Activated CD4-positive, alpha-beta memory T cell treated with anti-CD3 and anti-CD28 coated beads for 36 hours (primary cell): ENCODE measurements at regions not wholly inside any gene's neighbourhood (a gene's known extent, or its start where the extent isn't known, plus 50 kb on each side); places are given as distances from the start of the nearest gene placed in this dataset.

Experiments
- CTCF ChIA-PET: fragments of 350-600 bp; sonication (Branson Sonifier 250); formaldehyde crosslinking; loops from one replicate; lab custom pipeline; 2021; ENCODE audit warnings: antibody characterized with exemption, inconsistent platforms; lab: Charles Lee
- POLR2A ChIA-PET: fragments of 350-600 bp; sonication (Branson Sonifier 250); formaldehyde crosslinking; loops from one replicate; lab custom pipeline; 2021; ENCODE audit warnings: antibody characterized with exemption; lab: Charles Lee
- DNase-seq: peaks from one replicate; pipeline ENCODE4 v3.0.0-alpha.2; 2020
- H3K27ac Mint-ChIP-seq: one replicate; pipeline ENCODE4 v1.8.0; 2021; ENCODE audit warnings: mixed read lengths
- H3K27me3 Mint-ChIP-seq: one replicate; pipeline ENCODE4 v1.8.0; 2021; ENCODE audit warnings: mixed read lengths
- H3K36me3 Mint-ChIP-seq: one replicate; pipeline ENCODE4 v1.8.0; 2021; ENCODE audit warnings: mixed read lengths
- H3K4me1 Mint-ChIP-seq: one replicate; pipeline ENCODE4 v1.8.0; 2021; ENCODE audit warnings: low read depth, mixed read lengths
- H3K4me3 Mint-ChIP-seq: one replicate; pipeline ENCODE4 v1.8.0; 2021; ENCODE audit warnings: mild to moderate bottlenecking, mixed read lengths
- H3K9me3 Mint-ChIP-seq: one replicate; pipeline ENCODE4 v1.8.0; 2021; ENCODE audit warnings: mixed read lengths
- intact Hi-C: fragments of 100-400 bp; cut with micrococcal nuclease; formaldehyde crosslinking; loops from one replicate; pipeline ENCODE4 v1.15.1; 2023

DNA sequence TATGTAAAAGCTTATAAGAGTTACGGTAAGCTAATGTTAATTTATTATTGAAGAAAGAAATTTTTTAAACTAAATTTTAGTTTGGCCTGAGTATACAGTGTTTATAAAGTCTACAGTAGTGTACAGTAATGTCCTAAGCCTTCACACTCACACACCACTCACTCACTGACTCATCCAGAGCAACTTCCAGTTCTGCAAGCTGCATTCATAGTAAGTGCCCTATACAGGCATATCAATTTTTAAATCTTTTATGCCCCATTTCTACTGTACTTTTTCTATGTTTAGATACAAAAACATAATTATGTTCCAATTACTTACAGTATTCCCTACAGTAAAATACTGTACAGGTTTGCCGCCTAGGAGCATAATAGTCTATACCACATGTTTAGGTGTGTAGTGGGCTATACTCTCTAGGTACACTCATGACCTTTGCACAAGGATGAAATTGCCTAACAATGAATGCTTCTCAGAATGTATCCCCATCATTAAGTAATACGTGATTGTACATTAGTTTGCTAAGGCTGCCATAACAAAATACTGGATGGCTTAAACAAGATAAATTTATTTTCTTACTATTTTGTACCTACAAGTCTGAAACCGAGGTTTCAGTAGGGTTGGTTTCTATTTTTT is 333.8 kb upstream of the PCDH7 start:
- intact Hi-C loops = no loop called here
- CTCF ChIA-PET = no interaction called here
- Mint-ChIP-seq H3K4me3 (no peak overlapping the region), H3K27me3 (no peaks in the 10 kb centered on the region), H3K4me1 (no peaks in the 10 kb centered on the region), H3K9me3 (peaks cover 6% of the 10 kb centered on the region), H3K36me3 (no peaks in the 10 kb centered on the region), H3K27ac (no peak overlapping the region)
- POLR2A ChIA-PET = no interaction called here
- DNase-seq = no peak

DNA sequence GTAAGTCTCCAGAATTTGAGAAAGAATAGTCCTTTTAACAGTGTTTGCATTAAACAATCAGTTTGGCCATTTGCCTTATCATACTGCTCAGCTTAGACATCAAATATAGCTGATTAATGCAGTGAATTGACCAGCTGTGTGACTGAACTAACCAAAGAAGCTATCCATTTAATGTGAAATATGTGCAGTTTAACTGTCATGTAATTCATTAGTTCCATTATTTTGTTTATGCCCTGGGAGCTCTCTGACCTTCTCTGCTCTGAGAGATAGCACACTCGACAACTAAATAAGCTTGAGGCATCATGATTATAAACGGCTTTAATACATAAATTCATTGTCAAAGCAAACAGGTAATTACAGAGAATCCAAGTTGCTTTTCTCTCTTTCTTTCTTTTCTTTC is 324.3 kb upstream of the PCDH7 start:
- Mint-ChIP-seq H3K4me1 (no peaks in the 10 kb centered on the region), H3K9me3 (peaks cover 33% of the 10 kb centered on the region), H3K4me3 (no peak overlapping the region), H3K27ac (no peak overlapping the region), H3K27me3 (no peaks in the 10 kb centered on the region), H3K36me3 (no peaks in the 10 kb centered on the region)
- intact Hi-C loops = no loop called here
- no peak for DNase-seq
- ChIA-PET CTCF (interaction anchor here (0.7 kb wide), 1 partner anchor 152 kb away, joined by 3 read pairs; no protein-coding TSS in a partner anchor), POLR2A (no interaction called here)

DNA sequence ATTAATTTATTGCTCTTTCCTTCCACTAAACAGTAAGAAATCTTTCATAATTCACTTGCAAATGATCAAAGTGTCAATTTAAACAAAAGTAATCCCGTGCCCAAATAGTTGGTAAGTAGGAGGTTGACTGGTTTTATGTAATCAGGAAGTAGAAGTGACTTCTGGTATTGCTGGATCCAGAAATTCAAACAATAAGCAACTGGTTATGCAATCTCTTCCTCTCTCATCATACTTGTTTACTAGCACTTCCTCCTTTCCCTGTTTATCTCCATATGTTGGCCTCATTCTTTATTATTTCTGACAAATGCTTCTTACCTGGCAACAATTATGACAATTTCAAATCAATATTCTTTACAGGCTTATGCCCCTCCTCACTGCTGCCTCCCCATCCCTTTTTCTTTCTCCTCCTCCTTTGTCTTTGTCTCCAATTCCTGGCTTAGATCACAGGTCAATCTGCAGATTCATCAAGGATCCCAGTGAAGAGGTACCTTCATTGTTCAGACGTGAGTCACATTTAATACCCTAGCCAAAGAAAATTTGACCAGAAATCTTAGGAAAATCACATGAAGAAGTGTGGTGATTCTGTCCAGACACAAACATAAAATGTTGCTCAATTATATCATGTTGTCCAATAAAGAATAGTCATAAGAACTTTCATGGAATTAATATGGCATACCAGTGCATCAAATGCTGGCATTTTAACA is 323.2 kb upstream of the PCDH7 start:
- DNase-seq = no peak
- ChIA-PET POLR2A (no interaction called here), CTCF (no interaction called here)
- intact Hi-C loops = no loop called here
- no peaks in the 10 kb centered on the region for H3K36me3 Mint-ChIP-seq
- H3K9me3 Mint-ChIP-seq = peaks cover 29% of the 10 kb centered on the region
- H3K4me3 Mint-ChIP-seq = no peak overlapping the region
- H3K27ac Mint-ChIP-seq = no peak overlapping the region
- no peaks in the 10 kb centered on the region for H3K27me3 Mint-ChIP-seq
- no peaks in the 10 kb centered on the region for H3K4me1 Mint-ChIP-seq

DNA sequence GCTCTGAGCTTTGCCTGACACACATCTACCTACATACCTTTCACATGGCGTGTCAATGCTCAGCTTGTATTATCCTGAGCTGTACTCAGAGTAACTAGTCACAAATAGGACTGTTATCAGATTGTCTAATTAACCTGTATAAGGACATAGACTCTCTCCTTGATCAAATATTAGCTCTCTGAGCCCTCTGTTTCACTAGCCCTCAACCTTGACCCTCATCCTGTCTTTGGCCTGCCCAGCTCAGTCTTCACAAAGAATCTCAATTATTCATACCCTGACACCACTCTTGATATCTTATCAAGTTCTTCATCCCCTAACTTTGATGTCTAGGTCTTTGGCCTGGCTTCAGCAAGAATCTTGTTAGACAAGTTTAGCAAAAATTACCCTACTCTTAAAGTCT is 320.7 kb upstream of the PCDH7 start:
- no peaks in the 10 kb centered on the region for H3K27me3 Mint-ChIP-seq
- POLR2A ChIA-PET = no interaction called here

DNA sequence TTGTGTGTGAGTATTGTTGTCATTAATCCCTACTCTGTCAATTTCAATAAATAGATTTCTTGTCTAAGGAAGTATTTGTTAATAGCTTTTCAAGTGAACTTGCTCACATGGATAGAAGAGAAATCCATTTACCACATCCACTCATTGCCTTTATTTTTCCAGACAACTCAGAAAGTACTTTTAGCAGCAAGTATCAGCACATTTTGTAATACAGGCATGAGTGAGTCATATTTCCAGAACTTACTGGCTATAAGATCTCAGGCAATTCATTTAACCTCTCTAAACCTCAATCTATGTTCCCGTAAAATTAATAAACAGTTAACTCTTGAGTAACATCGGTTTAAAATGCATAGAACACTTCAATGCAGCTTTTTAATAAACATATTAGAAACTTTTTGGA is 317.9 kb upstream of the PCDH7 start:
- Mint-ChIP-seq H3K27ac (no peak overlapping the region), H3K9me3 (peaks cover 13% of the 10 kb centered on the region), H3K4me1 (no peaks in the 10 kb centered on the region), H3K36me3 (no peaks in the 10 kb centered on the region), H3K4me3 (no peak overlapping the region), H3K27me3 (no peaks in the 10 kb centered on the region)
- no peak for DNase-seq
- ChIA-PET POLR2A (no interaction called here), CTCF (no interaction called here)
- intact Hi-C loops = no loop called here

More for the DNA sequence above, 320.7 kb upstream of the PCDH7 start:
- Mint-ChIP-seq H3K9me3 (peaks cover 21% of the 10 kb centered on the region), H3K4me1 (no peaks in the 10 kb centered on the region), H3K4me3 (no peak overlapping the region), H3K36me3 (no peaks in the 10 kb centered on the region), H3K27ac (no peak overlapping the region)
- CTCF ChIA-PET = no interaction called here
- DNase-seq = no peak
- intact Hi-C loops = no loop called here

DNA sequence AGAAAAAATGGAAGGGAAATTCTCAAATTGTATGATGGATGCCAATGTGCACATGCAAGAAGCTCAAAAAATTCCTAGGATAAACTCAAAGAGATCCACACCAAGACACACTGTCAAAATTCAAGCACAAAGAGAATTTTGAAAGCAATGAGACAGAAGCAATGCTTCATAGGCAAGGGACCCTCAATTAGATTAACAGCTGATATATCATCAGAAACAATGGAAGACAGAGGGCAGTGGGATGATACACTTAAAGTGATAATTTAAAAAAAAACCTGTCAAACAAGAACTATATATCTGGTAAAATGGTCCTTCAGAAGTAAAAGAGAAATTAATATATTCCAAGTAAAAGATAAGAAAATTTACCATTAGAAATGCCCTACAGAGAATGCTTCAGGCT is 306.3 kb upstream of the PCDH7 start:
- intact Hi-C loops = no loop called here

DNA sequence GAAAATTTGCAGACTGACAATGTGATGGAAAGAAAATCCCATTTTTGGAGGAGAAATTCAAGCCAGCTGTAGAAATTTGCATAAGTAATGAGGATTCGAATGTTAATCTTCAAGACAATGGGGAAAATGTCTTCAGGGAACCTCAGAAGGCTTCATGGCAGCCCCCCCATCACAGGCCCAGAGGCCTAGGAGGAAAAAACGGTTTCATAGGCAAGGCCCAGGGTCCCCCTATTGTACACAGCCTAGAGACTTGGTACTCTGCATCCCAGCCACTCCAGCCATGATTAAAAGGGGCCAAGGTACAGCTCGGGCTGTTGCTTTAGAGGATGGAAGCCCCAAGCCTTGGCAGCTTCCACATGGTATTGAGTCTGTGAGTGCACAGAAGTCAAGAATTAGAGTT is 303.6 kb upstream of the PCDH7 start:
- Mint-ChIP-seq H3K4me3 (no peak overlapping the region), H3K9me3 (peaks cover 48% of the 10 kb centered on the region), H3K27ac (no peak overlapping the region), H3K27me3 (no peaks in the 10 kb centered on the region), H3K4me1 (no peaks in the 10 kb centered on the region), H3K36me3 (no peaks in the 10 kb centered on the region)
- DNase-seq = no peak
- ChIA-PET POLR2A (no interaction called here), CTCF (no interaction called here)
- intact Hi-C loops = no loop called here

More for the DNA sequence above, 306.3 kb upstream of the PCDH7 start:
- H3K27me3 Mint-ChIP-seq = no peaks in the 10 kb centered on the region
- no peak overlapping the region for H3K4me3 Mint-ChIP-seq
- ChIA-PET POLR2A (no interaction called here), CTCF (no interaction called here)
- H3K9me3 Mint-ChIP-seq = peaks cover 52% of the 10 kb centered on the region
- H3K36me3 Mint-ChIP-seq = no peaks in the 10 kb centered on the region
- no peak overlapping the region for H3K27ac Mint-ChIP-seq
- no peak for DNase-seq
- no peaks in the 10 kb centered on the region for H3K4me1 Mint-ChIP-seq

DNA sequence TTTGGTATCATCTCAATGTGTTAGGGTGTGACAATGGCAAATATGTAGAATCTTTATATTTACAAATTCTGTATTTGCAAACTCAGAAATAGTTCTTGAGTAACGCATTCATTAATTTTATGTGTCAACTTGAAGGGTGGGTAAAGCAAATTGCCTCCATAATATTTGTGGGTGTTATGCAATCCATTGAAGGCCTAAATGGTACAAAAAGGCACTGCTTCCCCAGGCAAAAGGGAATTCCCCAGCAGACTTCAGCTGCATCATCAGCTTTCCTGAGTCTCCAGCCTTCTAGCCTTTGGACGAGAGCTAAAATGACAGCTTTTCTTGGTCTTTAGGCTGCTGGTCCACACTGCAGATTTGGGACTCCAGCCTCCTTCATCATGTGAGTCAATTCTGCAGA is 292.2 kb upstream of the PCDH7 start:
- no peaks in the 10 kb centered on the region for H3K27me3 Mint-ChIP-seq
- no peaks in the 10 kb centered on the region for H3K4me1 Mint-ChIP-seq
- intact Hi-C loops = no loop called here

DNA sequence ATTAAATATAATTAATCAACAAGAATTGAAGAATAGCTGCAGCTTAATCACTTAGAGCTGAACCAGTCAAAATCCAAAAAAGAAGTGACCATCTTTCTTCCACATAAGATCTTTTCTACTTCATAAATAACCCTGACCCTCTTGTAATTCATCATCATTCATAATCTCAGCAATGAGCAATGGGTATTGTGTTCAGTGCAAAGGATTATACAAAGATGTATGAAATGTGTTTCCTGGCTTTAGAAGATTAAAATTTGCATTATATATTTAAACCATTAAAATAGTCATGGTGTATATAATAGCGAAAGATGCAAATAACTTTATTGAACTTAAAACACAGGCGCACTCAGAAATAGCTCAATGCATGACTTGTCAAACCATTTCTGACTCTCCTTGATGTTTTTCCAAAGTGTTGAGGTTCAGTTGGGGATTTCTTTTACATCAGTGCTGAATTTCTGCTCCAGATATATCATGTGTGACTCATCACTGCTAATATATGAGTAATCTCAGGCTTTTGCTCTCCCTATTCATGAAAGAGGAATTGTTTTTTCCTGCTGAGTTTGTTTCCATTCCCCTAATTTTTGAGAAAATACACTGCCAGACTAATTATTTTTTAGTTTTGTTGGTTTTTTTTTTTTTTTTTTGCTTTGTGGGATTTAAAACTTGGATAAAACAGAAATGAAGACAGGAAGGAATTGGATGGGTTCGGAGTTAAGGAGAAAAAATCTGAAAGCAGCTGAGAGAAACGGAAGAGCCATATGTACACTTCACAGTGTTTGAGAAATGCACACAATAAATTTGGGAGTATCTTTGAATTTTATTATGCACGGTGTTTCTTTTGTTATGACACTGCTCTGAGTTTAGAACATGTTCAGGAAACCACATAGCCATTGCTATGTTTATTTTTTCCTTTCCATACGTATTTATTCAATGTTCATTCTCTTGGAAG is 290.1 kb upstream of the PCDH7 start:
- Mint-ChIP-seq H3K27ac (no peak overlapping the region), H3K36me3 (no peaks in the 10 kb centered on the region), H3K9me3 (peaks cover 24% of the 10 kb centered on the region), H3K4me1 (no peaks in the 10 kb centered on the region), H3K4me3 (no peak overlapping the region), H3K27me3 (no peaks in the 10 kb centered on the region)
- intact Hi-C loops = no loop called here
- CTCF ChIA-PET = no interaction called here
- POLR2A ChIA-PET = no interaction called here
- DNase-seq = no peak

More for the DNA sequence above, 292.2 kb upstream of the PCDH7 start:
- CTCF ChIA-PET = no interaction called here
- Mint-ChIP-seq H3K36me3 (no peaks in the 10 kb centered on the region), H3K27ac (no peak overlapping the region), H3K4me3 (no peak overlapping the region), H3K9me3 (peaks cover 38% of the 10 kb centered on the region)
- POLR2A ChIA-PET = no interaction called here
- no peak for DNase-seq

DNA sequence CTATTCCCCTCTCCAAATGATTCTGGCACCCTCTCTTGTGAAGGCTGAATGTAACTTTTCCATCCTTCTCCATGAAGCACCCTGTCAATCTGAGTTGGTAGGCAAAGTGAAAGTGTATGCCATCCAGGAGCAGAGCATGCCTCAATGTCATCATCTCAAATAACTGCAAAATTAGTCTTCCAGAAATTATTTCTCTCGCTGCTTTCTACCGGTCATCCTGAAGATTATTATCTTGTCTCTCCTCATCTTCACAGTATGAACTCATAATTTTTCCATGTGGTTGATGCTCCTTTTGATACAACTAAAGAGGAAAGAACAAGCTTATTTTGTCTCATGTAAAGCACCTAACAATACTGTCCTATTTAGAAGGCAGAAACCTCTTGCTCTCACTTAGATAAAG is 285.5 kb upstream of the PCDH7 start:
- POLR2A ChIA-PET = no interaction called here
- CTCF ChIA-PET = no interaction called here
- Mint-ChIP-seq H3K4me1 (no peaks in the 10 kb centered on the region), H3K4me3 (no peak overlapping the region), H3K9me3 (peaks cover 15% of the 10 kb centered on the region), H3K27me3 (no peaks in the 10 kb centered on the region), H3K36me3 (no peaks in the 10 kb centered on the region), H3K27ac (no peak overlapping the region)
- DNase-seq = no peak
- intact Hi-C loops = no loop called here

DNA sequence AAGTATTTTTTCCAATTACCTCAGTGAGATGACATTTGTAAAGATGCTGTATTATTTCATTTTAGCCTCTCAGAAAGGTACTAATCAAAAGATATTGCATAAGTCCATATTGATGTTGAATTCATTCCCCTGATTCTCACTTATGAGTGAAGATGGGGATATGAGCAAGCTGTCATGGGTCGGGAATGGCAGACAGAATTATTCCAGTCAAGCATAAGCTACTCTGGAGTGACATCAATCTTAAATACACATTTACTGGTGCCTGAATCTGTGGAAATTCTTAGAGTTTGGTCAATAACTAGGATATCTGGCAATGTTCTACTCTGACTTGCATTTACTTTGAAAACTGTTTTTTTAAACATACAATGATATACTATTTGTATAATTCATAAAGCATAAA is 283.8 kb upstream of the PCDH7 start:
- Mint-ChIP-seq H3K9me3 (peaks cover 12% of the 10 kb centered on the region), H3K27ac (no peak overlapping the region), H3K27me3 (no peaks in the 10 kb centered on the region), H3K36me3 (no peaks in the 10 kb centered on the region), H3K4me3 (no peak overlapping the region), H3K4me1 (no peaks in the 10 kb centered on the region)
- ChIA-PET POLR2A (no interaction called here), CTCF (no interaction called here)
- intact Hi-C loops = no loop called here
- DNase-seq = no peak

DNA sequence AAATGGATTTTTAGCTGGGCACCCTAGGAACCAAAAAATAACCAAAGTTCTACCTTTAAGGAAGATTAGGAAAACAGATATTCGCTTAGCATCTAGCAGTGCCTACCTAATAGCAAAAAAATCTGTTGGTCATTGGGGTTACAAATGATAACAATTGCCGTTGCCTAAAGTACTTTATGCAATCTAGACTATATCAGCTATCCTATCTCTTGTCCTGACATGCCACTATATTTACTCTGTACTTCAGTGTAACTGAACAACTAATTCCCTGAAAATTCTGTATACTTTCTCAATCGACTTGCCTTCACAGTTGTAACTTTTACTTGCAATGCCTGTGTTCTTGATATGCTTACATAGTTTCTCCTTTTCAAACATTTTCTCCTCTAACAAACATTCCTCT is 282.9 kb upstream of the PCDH7 start:
- POLR2A ChIA-PET = no interaction called here
- CTCF ChIA-PET = no interaction called here
- no peak for DNase-seq
- intact Hi-C loops = no loop called here
- Mint-ChIP-seq H3K4me1 (no peaks in the 10 kb centered on the region), H3K4me3 (no peak overlapping the region), H3K36me3 (no peaks in the 10 kb centered on the region), H3K9me3 (peaks cover 9% of the 10 kb centered on the region), H3K27ac (no peak overlapping the region), H3K27me3 (no peaks in the 10 kb centered on the region)
